WTC11 (cell line): ENCODE measurements at regions not wholly inside any gene's neighbourhood (a gene's known extent, or its start where the extent isn't known, plus 50 kb on each side); places are given as distances from the start of the nearest gene placed in this dataset.
A peak's percentile ranks its signal among the peaks of the same experiment; 100 is the strongest.

Experiments
- ATAC-seq: fragments of 200-7000 bp; cut with Tn5 transposase; 2 replicates; pipeline ENCODE4 v1.10.0; 2021; ENCODE audit warnings: mild to moderate bottlenecking, moderate library complexity
- CTCF ChIA-PET: fragments of 300-600 bp; sonication (Branson Sonifier 250); formaldehyde crosslinking; loops from one replicate; lab custom pipeline; 2021; ENCODE audit warnings: antibody characterized with exemption; lab: Charles Lee
- POLR2A ChIA-PET: fragments of 350-600 bp; sonication (Branson Sonifier 250); formaldehyde crosslinking; loops from one replicate; lab custom pipeline; 2021; ENCODE audit warnings: antibody characterized with exemption; lab: Charles Lee
- DNase-seq: peaks from one replicate; pipeline ENCODE4 v3.0.0; 2021; ENCODE audit warnings: low spot score
- H3K27ac Mint-ChIP-seq: 2 replicates; pipeline ENCODE4 v1.8.0; 2021; ENCODE audit warnings: mixed read lengths
- H3K27me3 Mint-ChIP-seq: 2 replicates; pipeline ENCODE4 v1.8.0; 2021; ENCODE audit warnings: low read depth, mild to moderate bottlenecking, moderate library complexity, mixed read lengths
- H3K36me3 Mint-ChIP-seq: 2 replicates; pipeline ENCODE4 v1.8.0; 2021; ENCODE audit warnings: mixed read lengths
- H3K4me1 Mint-ChIP-seq: 2 replicates; pipeline ENCODE4 v1.8.0; 2022; ENCODE audit warnings: mixed read lengths
- H3K4me3 Mint-ChIP-seq: 2 replicates; pipeline ENCODE4 v1.8.0; 2021; ENCODE audit warnings: mild to moderate bottlenecking, moderate library complexity, mixed read lengths
- H3K9me3 Mint-ChIP-seq: 2 replicates; pipeline ENCODE4 v1.8.0; 2021; ENCODE audit warnings: mixed read lengths
- CREB1 ChIP-seq: sonication (generic); formaldehyde crosslinking; IDR thresholded peaks from 2 replicates; pipeline ENCODE4 v1.8.0; 2023; ENCODE audit warnings: mild to moderate bottlenecking, missing genetic modification reagents
- CTCF ChIP-seq: fragments of 200-600 bp; IDR thresholded peaks from 2 replicates; pipeline ENCODE4 v1.8.0; 2022; ENCODE audit warnings: antibody characterized with exemption
- ETV6 ChIP-seq: sonication (generic); formaldehyde crosslinking; IDR thresholded peaks from 2 replicates; pipeline ENCODE4 v1.8.1; 2022; ENCODE audit warnings: mild to moderate bottlenecking, missing genetic modification reagents
- FOXJ3 ChIP-seq: sonication (generic); formaldehyde crosslinking; IDR thresholded peaks from 2 replicates; pipeline ENCODE4 v1.9.0; 2021; ENCODE audit warnings: missing genetic modification reagents, mild to moderate bottlenecking, borderline replicate concordance
- FOXP1 ChIP-seq: sonication (generic); formaldehyde crosslinking; IDR thresholded peaks from 2 replicates; pipeline ENCODE4 v1.8.0; 2022; ENCODE audit warnings: missing genetic modification reagents, mild to moderate bottlenecking, moderate library complexity, borderline replicate concordance
- MXD4 ChIP-seq: fragments of 250-450 bp; sonication (Bioruptor Pico); IDR thresholded peaks from 2 replicates; pipeline ENCODE4 v1.8.0; 2021; ENCODE audit warnings: mild to moderate bottlenecking, moderate library complexity, borderline replicate concordance
- NFATC4 ChIP-seq: fragments of 250-450 bp; sonication (Bioruptor Pico); IDR thresholded peaks from 2 replicates; pipeline ENCODE4 v1.9.0; 2021; ENCODE audit warnings: mild to moderate bottlenecking
- OVOL2 ChIP-seq: fragments of 250-450 bp; sonication (Bioruptor Pico); IDR thresholded peaks from 2 replicates; pipeline ENCODE4 v1.9.0; 2021; ENCODE audit warnings: mild to moderate bottlenecking, borderline replicate concordance
- PRRX2 ChIP-seq: fragments of 250-450 bp; sonication (Bioruptor Pico); IDR thresholded peaks from 2 replicates; pipeline ENCODE4 v1.8.0; 2021; ENCODE audit warnings: mild to moderate bottlenecking
- RORB ChIP-seq: fragments of 250-450 bp; sonication (Bioruptor Pico); IDR thresholded peaks from 2 replicates; pipeline ENCODE4 v1.9.0; 2021; ENCODE audit warnings: mild to moderate bottlenecking
- SMAD4 ChIP-seq: sonication (generic); formaldehyde crosslinking; IDR thresholded peaks from 2 replicates; pipeline ENCODE4 v1.8.0; 2022; ENCODE audit warnings: mild to moderate bottlenecking, missing genetic modification reagents
- TEAD1 ChIP-seq: sonication (generic); formaldehyde crosslinking; IDR thresholded peaks from 2 replicates; pipeline ENCODE4 v1.8.0; 2022; ENCODE audit warnings: mild to moderate bottlenecking, missing genetic modification reagents
- TEAD4 ChIP-seq: sonication (generic); formaldehyde crosslinking; IDR thresholded peaks from 2 replicates; pipeline ENCODE4 v1.8.0; 2022; ENCODE audit warnings: mild to moderate bottlenecking, missing genetic modification reagents
- ZNF263 ChIP-seq: sonication (generic); formaldehyde crosslinking; IDR thresholded peaks from 2 replicates; pipeline ENCODE4 v1.8.1; 2022; ENCODE audit warnings: low read depth, mild to moderate bottlenecking, moderate library complexity, missing genetic modification reagents
- ZNF396 ChIP-seq: fragments of 250-450 bp; sonication (Bioruptor Pico); IDR thresholded peaks from 2 replicates; pipeline ENCODE4 v1.8.0; 2021; ENCODE audit warnings: mild to moderate bottlenecking, moderate library complexity, borderline replicate concordance
- ZNF425 ChIP-seq: fragments of 250-450 bp; sonication (Bioruptor Pico); conservative IDR thresholded peaks from 2 replicates; pipeline ENCODE4 v1.9.0; 2021; ENCODE audit warnings: mild to moderate bottlenecking
- TF ChIP-seq, protein P1 (sequence below): sonication (generic); formaldehyde crosslinking; IDR thresholded peaks from 2 replicates; pipeline ENCODE4 v1.8.1; 2022; ENCODE audit warnings: mild to moderate bottlenecking, missing genetic modification reagents, moderate library complexity, borderline replicate concordance
- TF ChIP-seq, protein P2 (sequence below): sonication (generic); formaldehyde crosslinking; IDR thresholded peaks from 2 replicates; pipeline ENCODE4 v1.8.1; 2023; ENCODE audit warnings: mild to moderate bottlenecking, missing genetic modification reagents, moderate library complexity
- TF ChIP-seq, protein P3 (sequence below): sonication (generic); formaldehyde crosslinking; IDR thresholded peaks from 2 replicates; pipeline ENCODE4 v1.8.1; 2023; ENCODE audit warnings: mild to moderate bottlenecking, moderate library complexity, missing genetic modification reagents

- H3K4me3 Mint-ChIP-seq, result no peak overlapping the region
- CTCF ChIA-PET, result no interaction called here
Observed at GRCh38 chr1:71167505-71167904, 86.7 kb upstream of the ZRANB2 start.

DNA sequence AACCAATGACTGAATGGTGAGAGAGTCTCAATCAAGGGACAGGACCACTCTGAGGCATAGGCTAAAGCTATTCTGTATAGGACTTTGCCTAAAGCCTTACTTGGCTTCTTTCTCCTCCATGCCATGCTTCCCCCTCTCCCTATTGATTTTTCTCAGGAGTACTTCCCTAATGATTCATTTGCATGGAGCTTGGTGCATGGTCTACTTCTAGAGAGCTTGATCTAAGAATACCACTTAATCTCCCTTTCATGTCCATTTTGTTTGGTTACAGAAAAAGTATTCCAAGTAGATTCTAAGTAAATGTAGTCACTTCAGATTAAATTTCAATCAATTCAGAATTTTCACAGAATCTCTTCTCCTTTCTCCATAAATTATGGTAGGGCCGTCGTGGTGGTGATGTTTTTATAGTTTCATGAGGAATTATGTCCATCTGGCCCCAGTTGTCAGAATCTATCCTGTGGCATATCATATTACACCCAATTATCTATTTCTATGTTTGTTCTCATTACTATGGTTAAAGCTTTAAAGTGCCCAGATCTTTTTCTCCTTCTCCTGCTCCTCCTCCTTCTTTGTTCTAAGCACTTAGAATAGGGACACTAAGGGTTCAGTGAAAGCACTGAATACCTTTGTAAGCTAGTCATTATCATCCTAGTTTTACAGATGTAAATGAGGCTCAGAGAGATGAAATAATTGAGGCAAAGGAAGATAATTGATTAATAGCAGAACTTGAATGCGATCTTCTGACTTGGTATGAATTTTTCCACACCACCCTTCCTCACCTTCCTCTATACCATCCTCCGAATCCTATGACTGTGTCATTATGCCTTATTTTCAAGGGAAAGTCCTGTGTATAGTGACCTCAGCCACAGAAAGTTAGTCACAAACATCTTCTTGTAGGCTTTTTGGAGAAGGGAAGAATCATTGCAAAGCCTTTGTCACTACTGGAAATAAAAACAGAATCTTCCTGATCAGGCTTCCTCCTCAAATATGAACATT, 85.6 kb upstream of the ZRANB2 start:
- POLR2A ChIA-PET, result no interaction called here
- H3K36me3 Mint-ChIP-seq, result no peaks in the 10 kb centered on the region
- no peak overlapping the region for H3K4me3 Mint-ChIP-seq
- no peaks in the 10 kb centered on the region for H3K4me1 Mint-ChIP-seq
- CTCF ChIA-PET, result interaction anchor here (1.0 kb wide), 1 partner anchor 85 kb away, joined by 3 read pairs; the partner anchor contains the start of gene ZRANB2
- ATAC-seq (peak; percentile 45; the same call in 1 of the 2 replicates), DNase-seq (no peak)
- H3K27ac Mint-ChIP-seq, result no peak overlapping the region
- TF ChIP-seq ZNF425 (CRISPR knock-in tag) (no peak), FOXJ3 (CRISPR knock-in tag) (no peak), PRRX2 (no peak), SMAD4 (CRISPR knock-in tag) (no peak), MXD4 (CRISPR knock-in tag) (no peak), CTCF (no peak)
- TF ChIP-seq, protein P1, sequence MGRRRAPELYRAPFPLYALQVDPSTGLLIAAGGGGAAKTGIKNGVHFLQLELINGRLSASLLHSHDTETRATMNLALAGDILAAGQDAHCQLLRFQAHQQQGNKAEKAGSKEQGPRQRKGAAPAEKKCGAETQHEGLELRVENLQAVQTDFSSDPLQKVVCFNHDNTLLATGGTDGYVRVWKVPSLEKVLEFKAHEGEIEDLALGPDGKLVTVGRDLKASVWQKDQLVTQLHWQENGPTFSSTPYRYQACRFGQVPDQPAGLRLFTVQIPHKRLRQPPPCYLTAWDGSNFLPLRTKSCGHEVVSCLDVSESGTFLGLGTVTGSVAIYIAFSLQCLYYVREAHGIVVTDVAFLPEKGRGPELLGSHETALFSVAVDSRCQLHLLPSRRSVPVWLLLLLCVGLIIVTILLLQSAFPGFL (CRISPR knock-in tag), result no peak
- TF ChIP-seq, protein P2, sequence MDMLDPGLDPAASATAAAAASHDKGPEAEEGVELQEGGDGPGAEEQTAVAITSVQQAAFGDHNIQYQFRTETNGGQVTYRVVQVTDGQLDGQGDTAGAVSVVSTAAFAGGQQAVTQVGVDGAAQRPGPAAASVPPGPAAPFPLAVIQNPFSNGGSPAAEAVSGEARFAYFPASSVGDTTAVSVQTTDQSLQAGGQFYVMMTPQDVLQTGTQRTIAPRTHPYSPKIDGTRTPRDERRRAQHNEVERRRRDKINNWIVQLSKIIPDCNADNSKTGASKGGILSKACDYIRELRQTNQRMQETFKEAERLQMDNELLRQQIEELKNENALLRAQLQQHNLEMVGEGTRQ, result no peak
- H3K9me3 Mint-ChIP-seq, result peaks cover 5% of the 10 kb centered on the region; the same call in 1 of the 2 replicates
- H3K27me3 Mint-ChIP-seq, result no peaks in the 10 kb centered on the region

More at GRCh38 chr1:71167505-71167904, 86.7 kb upstream of the ZRANB2 start:
- DNase-seq, result no peak
- no peak for TF ChIP-seq CREB1 (CRISPR knock-in tag)
- no peak for TF ChIP-seq SMAD4 (CRISPR knock-in tag)
- TF ChIP-seq NFATC4 (CRISPR knock-in tag), result no peak
- TF ChIP-seq ZNF396 (CRISPR knock-in tag), result no peak
- TF ChIP-seq, protein P3, sequence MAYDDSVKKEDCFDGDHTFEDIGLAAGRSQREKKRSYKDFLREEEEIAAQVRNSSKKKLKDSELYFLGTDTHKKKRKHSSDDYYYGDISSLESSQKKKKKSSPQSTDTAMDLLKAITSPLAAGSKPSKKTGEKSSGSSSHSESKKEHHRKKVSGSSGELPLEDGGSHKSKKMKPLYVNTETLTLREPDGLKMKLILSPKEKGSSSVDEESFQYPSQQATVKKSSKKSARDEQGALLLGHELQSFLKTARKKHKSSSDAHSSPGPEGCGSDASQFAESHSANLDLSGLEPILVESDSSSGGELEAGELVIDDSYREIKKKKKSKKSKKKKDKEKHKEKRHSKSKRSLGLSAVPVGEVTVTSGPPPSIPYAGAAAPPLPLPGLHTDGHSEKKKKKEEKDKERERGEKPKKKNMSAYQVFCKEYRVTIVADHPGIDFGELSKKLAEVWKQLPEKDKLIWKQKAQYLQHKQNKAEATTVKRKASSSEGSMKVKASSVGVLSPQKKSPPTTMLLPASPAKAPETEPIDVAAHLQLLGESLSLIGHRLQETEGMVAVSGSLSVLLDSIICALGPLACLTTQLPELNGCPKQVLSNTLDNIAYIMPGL (CRISPR knock-in tag), result no peak
- TF ChIP-seq, all 79 proteins: peak for 0
- H3K27me3 Mint-ChIP-seq, result no peaks in the 10 kb centered on the region
- no peaks in the 10 kb centered on the region for H3K36me3 Mint-ChIP-seq
- no peak for ATAC-seq
- no peak overlapping the region for H3K27ac Mint-ChIP-seq
- H3K9me3 Mint-ChIP-seq, result peaks cover 9% of the 10 kb centered on the region; the same call in 1 of the 2 replicates
- H3K4me1 Mint-ChIP-seq, result no peaks in the 10 kb centered on the region
- POLR2A ChIA-PET, result no interaction called here

DNA sequence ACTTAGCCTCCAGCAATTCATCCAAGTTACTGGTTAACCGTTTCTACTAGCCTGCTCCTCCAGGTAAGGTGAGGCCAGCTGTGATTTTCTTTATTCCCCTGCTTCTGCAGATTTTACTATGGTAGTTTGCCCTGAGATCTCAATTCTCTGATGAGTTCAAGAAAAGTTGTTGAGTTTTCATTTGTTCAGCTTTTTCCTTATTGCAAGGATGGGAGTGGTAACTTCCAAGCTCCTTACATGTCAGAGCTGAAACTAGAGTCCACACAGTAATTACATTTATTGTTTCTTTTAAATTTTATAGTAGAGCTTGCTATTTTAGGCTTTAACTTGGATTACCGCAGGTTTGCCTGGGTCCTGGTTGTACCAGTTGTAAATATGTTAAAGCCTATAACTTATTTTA, 76.9 kb upstream of the ZRANB2 start:
- H3K9me3 Mint-ChIP-seq, result no peaks in the 10 kb centered on the region
- H3K27me3 Mint-ChIP-seq, result no peaks in the 10 kb centered on the region
- TF ChIP-seq FOXP1 (no peak), RORB (CRISPR knock-in tag) (no peak), TEAD1 (CRISPR knock-in tag) (no peak), ZNF263 (CRISPR knock-in tag) (no peak), NFATC4 (CRISPR knock-in tag) (no peak), TEAD4 (no peak), ETV6 (CRISPR knock-in tag) (no peak), OVOL2 (CRISPR knock-in tag) (no peak)
- H3K4me3 Mint-ChIP-seq, result no peak overlapping the region
- no peaks in the 10 kb centered on the region for H3K36me3 Mint-ChIP-seq
- ChIA-PET CTCF (no interaction called here), POLR2A (no interaction called here)
- no peaks in the 10 kb centered on the region; the same call in 1 of the 2 replicates for H3K4me1 Mint-ChIP-seq
- ATAC-seq (no peak), DNase-seq (no peak)
- no peak overlapping the region for H3K27ac Mint-ChIP-seq
